ENCODE measurements at regions not wholly inside any gene's neighbourhood (a gene's known extent, or its start where the extent isn't known, plus 50 kb on each side); places are given as distances from the start of the nearest gene placed in this dataset.

DNA sequence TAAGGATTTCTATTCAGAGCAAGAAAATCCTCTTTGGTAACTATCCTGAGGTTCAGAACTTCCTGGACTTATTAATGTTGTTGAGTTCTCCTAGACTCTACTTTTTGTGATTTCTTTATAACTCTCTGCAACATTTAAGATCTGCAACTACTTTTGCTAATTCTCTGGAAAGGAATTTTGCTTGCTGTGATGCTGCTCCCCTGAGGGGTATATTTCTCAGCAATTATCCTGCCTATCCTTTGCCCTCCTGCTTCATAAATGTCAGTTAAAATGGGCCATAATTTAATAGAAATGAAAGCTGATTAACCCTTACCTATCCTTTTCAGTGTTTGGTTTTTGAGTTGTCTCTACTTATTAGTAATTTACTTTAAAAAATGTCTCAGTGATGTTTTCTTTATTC lies 377.3 kb upstream of the LRRC3B start:
- FAIRE-seq: no peak
- no peak for DNase-seq (ENCODE audit: insufficient read length, low spot score)
- TF ChIP-seq SPI1 (IDR thresholded peaks at IDR 0.05; ENCODE audit: low read depth, low read length): no peak
- no peak for TF ChIP-seq POU2F2 (IDR thresholded peaks at IDR 0.05; ENCODE audit: low read depth, low read length)
- TF ChIP-seq PAX5 (IDR thresholded peaks at IDR 0.05; ENCODE audit: insufficient read depth, low read length, severe bottlenecking): no peak
- TF ChIP-seq POLR2AphosphoS5 (IDR thresholded peaks at IDR 0.05; ENCODE audit: low read depth, low read length): no peak
- TF ChIP-seq POLR2A (IDR thresholded peaks at IDR 0.05; ENCODE audit: low read depth, low read length): no peak
- no peak for TF ChIP-seq TAF1 (IDR thresholded peaks at IDR 0.05; ENCODE audit: low read depth, low read length)

- no peak for FAIRE-seq
- TF ChIP-seq TAF1 (IDR thresholded peaks at IDR 0.05; ENCODE audit: low read depth, low read length): no peak
- TF ChIP-seq SPI1 (IDR thresholded peaks at IDR 0.05; ENCODE audit: low read depth, low read length): no peak
- TF ChIP-seq POLR2A (IDR thresholded peaks at IDR 0.05; ENCODE audit: low read depth, low read length): no peak
- TF ChIP-seq PAX5 (IDR thresholded peaks at IDR 0.05; ENCODE audit: insufficient read depth, low read length, severe bottlenecking): no peak
- TF ChIP-seq POLR2AphosphoS5 (IDR thresholded peaks at IDR 0.05; ENCODE audit: low read depth, low read length): no peak
- TF ChIP-seq POU2F2 (IDR thresholded peaks at IDR 0.05; ENCODE audit: low read depth, low read length): no peak
- no peak for DNase-seq (ENCODE audit: insufficient read length, low spot score)
Measured at GRCh38 chr3:26246901-26247300, 375.7 kb upstream of the LRRC3B start.

- no peak for FAIRE-seq
Measured at GRCh38 chr3:26247712-26248111, 374.9 kb upstream of the LRRC3B start.

DNA sequence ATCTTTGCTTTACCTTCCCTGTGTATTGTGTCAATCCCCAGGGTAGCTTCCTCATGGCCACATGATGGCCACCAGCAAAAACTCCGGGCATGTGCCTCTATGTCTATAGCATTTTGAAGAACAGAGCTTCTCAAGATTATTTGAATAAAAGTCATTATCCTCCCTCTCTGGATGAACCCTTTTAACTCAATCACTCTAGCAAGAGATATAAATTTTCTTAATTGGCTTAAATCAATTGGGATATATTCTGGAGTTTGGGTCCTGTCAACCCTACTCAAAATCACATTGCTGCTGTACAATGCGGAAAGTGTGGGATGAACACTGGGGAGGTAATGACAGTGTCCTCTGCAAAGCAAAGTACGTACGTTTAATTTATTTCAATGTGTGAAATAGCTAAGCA lies 370.6 kb upstream of the LRRC3B start:
- TF ChIP-seq SPI1 (IDR thresholded peaks at IDR 0.05; ENCODE audit: low read depth, low read length) (no peak), POLR2AphosphoS5 (IDR thresholded peaks at IDR 0.05; ENCODE audit: low read depth, low read length) (no peak), PAX5 (IDR thresholded peaks at IDR 0.05; ENCODE audit: insufficient read depth, low read length, severe bottlenecking) (no peak), POLR2A (IDR thresholded peaks at IDR 0.05; ENCODE audit: low read depth, low read length) (no peak), POU2F2 (IDR thresholded peaks at IDR 0.05; ENCODE audit: low read depth, low read length) (no peak), TAF1 (IDR thresholded peaks at IDR 0.05; ENCODE audit: low read depth, low read length) (no peak)
- no peak for FAIRE-seq

More at GRCh38 chr3:26247712-26248111, 374.9 kb upstream of the LRRC3B start:
- no peak for DNase-seq (ENCODE audit: insufficient read length, low spot score)
- TF ChIP-seq POLR2A (IDR thresholded peaks at IDR 0.05; ENCODE audit: low read depth, low read length): no peak
- TF ChIP-seq TAF1 (IDR thresholded peaks at IDR 0.05; ENCODE audit: low read depth, low read length): no peak
- TF ChIP-seq SPI1 (IDR thresholded peaks at IDR 0.05; ENCODE audit: low read depth, low read length): no peak
- no peak for TF ChIP-seq PAX5 (IDR thresholded peaks at IDR 0.05; ENCODE audit: insufficient read depth, low read length, severe bottlenecking)
- no peak for TF ChIP-seq POLR2AphosphoS5 (IDR thresholded peaks at IDR 0.05; ENCODE audit: low read depth, low read length)
- no peak for TF ChIP-seq POU2F2 (IDR thresholded peaks at IDR 0.05; ENCODE audit: low read depth, low read length)

DNA sequence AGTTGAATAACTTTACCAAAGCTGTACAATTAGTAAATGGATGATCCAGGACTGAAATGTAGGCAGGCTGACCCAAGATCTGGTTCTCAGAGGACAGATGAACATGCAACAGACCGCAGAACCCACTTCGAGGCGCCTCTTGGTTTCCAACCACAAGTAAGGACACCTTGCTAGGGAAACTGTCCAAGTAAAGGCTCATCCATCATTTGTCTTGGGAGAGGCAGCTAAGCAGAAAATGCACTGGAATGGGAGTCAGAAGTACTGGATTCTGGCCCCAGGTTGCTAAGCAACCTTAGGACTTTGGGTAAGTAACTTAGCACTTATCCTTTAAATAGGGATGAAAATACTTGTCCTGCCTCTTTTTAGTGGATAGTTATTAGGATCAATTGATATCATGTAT lies 366.3 kb upstream of the LRRC3B start:
- FAIRE-seq (no peak), DNase-seq (ENCODE audit: insufficient read length, low spot score) (no peak)
- no peak for TF ChIP-seq POLR2A (IDR thresholded peaks at IDR 0.05; ENCODE audit: low read depth, low read length)
- TF ChIP-seq PAX5 (IDR thresholded peaks at IDR 0.05; ENCODE audit: insufficient read depth, low read length, severe bottlenecking): no peak
- no peak for TF ChIP-seq SPI1 (IDR thresholded peaks at IDR 0.05; ENCODE audit: low read depth, low read length)
- no peak for TF ChIP-seq POU2F2 (IDR thresholded peaks at IDR 0.05; ENCODE audit: low read depth, low read length)
- no peak for TF ChIP-seq TAF1 (IDR thresholded peaks at IDR 0.05; ENCODE audit: low read depth, low read length)
- no peak for TF ChIP-seq POLR2AphosphoS5 (IDR thresholded peaks at IDR 0.05; ENCODE audit: low read depth, low read length)

More for the DNA sequence above, 370.6 kb upstream of the LRRC3B start:
- DNase-seq (ENCODE audit: insufficient read length, low spot score): no peak

GRCh38 chr3:26259176-26259575 lies 363.4 kb upstream of the LRRC3B start:
- TF ChIP-seq POLR2AphosphoS5 (IDR thresholded peaks at IDR 0.05; ENCODE audit: low read depth, low read length) (no peak), TAF1 (IDR thresholded peaks at IDR 0.05; ENCODE audit: low read depth, low read length) (no peak), POLR2A (IDR thresholded peaks at IDR 0.05; ENCODE audit: low read depth, low read length) (no peak), PAX5 (IDR thresholded peaks at IDR 0.05; ENCODE audit: insufficient read depth, low read length, severe bottlenecking) (no peak), POU2F2 (IDR thresholded peaks at IDR 0.05; ENCODE audit: low read depth, low read length) (no peak), SPI1 (IDR thresholded peaks at IDR 0.05; ENCODE audit: low read depth, low read length) (no peak)
- no peak for DNase-seq (ENCODE audit: insufficient read length, low spot score)
- no peak for FAIRE-seq

GRCh38 chr3:26260139-26260538 lies 362.4 kb upstream of the LRRC3B start:
- no peak for FAIRE-seq
- no peak for DNase-seq (ENCODE audit: insufficient read length, low spot score)
- TF ChIP-seq POLR2AphosphoS5 (IDR thresholded peaks at IDR 0.05; ENCODE audit: low read depth, low read length) (no peak), POLR2A (IDR thresholded peaks at IDR 0.05; ENCODE audit: low read depth, low read length) (no peak)

DNA sequence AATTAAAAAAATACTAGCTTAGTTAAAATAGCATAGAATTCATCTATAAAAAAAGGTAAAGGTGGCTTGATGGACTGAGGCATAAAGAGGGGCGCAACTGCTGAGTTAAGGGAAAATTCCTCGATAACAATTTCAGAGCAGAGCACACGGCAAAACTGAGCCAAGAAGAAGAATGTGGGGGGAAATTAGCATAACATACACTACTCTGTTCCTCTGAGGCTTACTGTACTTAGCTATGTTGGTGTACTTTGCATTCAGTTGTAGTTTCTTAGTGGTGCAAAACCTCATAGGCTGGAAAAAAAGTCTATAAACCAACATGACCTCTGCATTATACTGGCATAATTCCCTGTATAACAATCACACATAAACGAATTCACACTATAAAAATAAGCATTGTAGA lies 357.9 kb upstream of the LRRC3B start:
- TF ChIP-seq POLR2AphosphoS5 (IDR thresholded peaks at IDR 0.05; ENCODE audit: low read depth, low read length): no peak
- no peak for TF ChIP-seq POU2F2 (IDR thresholded peaks at IDR 0.05; ENCODE audit: low read depth, low read length)
- no peak for TF ChIP-seq SPI1 (IDR thresholded peaks at IDR 0.05; ENCODE audit: low read depth, low read length)
- no peak for TF ChIP-seq PAX5 (IDR thresholded peaks at IDR 0.05; ENCODE audit: insufficient read depth, low read length, severe bottlenecking)
- TF ChIP-seq TAF1 (IDR thresholded peaks at IDR 0.05; ENCODE audit: low read depth, low read length): no peak
- no peak for TF ChIP-seq POLR2A (IDR thresholded peaks at IDR 0.05; ENCODE audit: low read depth, low read length)
- no peak for DNase-seq (ENCODE audit: insufficient read length, low spot score)
- FAIRE-seq: no peak

- TF ChIP-seq PAX5 (IDR thresholded peaks at IDR 0.05; ENCODE audit: insufficient read depth, low read length, severe bottlenecking): no peak
- no peak for TF ChIP-seq POLR2A (IDR thresholded peaks at IDR 0.05; ENCODE audit: low read depth, low read length)
- TF ChIP-seq TAF1 (IDR thresholded peaks at IDR 0.05; ENCODE audit: low read depth, low read length): no peak
- TF ChIP-seq POU2F2 (IDR thresholded peaks at IDR 0.05; ENCODE audit: low read depth, low read length): no peak
- TF ChIP-seq SPI1 (IDR thresholded peaks at IDR 0.05; ENCODE audit: low read depth, low read length): no peak
- TF ChIP-seq POLR2AphosphoS5 (IDR thresholded peaks at IDR 0.05; ENCODE audit: low read depth, low read length): no peak
- DNase-seq (ENCODE audit: insufficient read length, low spot score): no peak
- FAIRE-seq: no peak
Measured at GRCh38 chr3:26271848-26272247, 350.7 kb upstream of the LRRC3B start.

- TF ChIP-seq SPI1 (IDR thresholded peaks at IDR 0.05; ENCODE audit: low read depth, low read length) (no peak), POU2F2 (IDR thresholded peaks at IDR 0.05; ENCODE audit: low read depth, low read length) (no peak), TAF1 (IDR thresholded peaks at IDR 0.05; ENCODE audit: low read depth, low read length) (no peak), POLR2A (IDR thresholded peaks at IDR 0.05; ENCODE audit: low read depth, low read length) (no peak), PAX5 (IDR thresholded peaks at IDR 0.05; ENCODE audit: insufficient read depth, low read length, severe bottlenecking) (no peak), POLR2AphosphoS5 (IDR thresholded peaks at IDR 0.05; ENCODE audit: low read depth, low read length) (no peak)
- no peak for DNase-seq (ENCODE audit: insufficient read length, low spot score)
- no peak for FAIRE-seq
Measured at GRCh38 chr3:26273196-26273595, 349.4 kb upstream of the LRRC3B start.

All from GM12891 (cell line).